ENCODE measurements at regions not wholly inside any gene's neighbourhood (a gene's known extent, or its start where the extent isn't known, plus 50 kb on each side); places are given as distances from the start of the nearest gene placed in this dataset.

GRCh38 chr10:121087688-121088087 is 236.5 kb downstream of the WDR11 start:
- TF ChIP-seq GABPA (IDR thresholded peaks at IDR 0.05; ENCODE audit: low read depth) (no peak), CTCF (IDR thresholded peaks at IDR 0.05) (no peak), YY1 (IDR thresholded peaks at IDR 0.05; ENCODE audit: low read depth) (no peak), SMC3 (IDR thresholded peaks at IDR 0.05; ENCODE audit: low read depth, low read length) (no peak)

Measured in SK-N-SH (cell line).